HG02678 (cell line): ENCODE measurements at regions not wholly inside any gene's neighbourhood (a gene's known extent, or its start where the extent isn't known, plus 50 kb on each side); places are given as distances from the start of the nearest gene placed in this dataset.

Experiments
- ATAC-seq: cut with Tn5 transposase; IDR thresholded peaks from one replicate; pipeline ENCODE4 v1.9.1; 2021; ENCODE audit warnings: mild to moderate bottlenecking, moderate library complexity; ENCODE audit not compliant: unreplicated experiment

- ATAC-seq: no peak
Observed at GRCh38 chr3:124395584-124396338, 334.5 kb upstream of the UMPS start.

GRCh38 chr3:124396339-124396950, 333.8 kb upstream of the UMPS start:
- ATAC-seq: no peak

- no peak for ATAC-seq
Observed at GRCh38 chr3:124397088-124397487, 333.2 kb upstream of the UMPS start.

DNA sequence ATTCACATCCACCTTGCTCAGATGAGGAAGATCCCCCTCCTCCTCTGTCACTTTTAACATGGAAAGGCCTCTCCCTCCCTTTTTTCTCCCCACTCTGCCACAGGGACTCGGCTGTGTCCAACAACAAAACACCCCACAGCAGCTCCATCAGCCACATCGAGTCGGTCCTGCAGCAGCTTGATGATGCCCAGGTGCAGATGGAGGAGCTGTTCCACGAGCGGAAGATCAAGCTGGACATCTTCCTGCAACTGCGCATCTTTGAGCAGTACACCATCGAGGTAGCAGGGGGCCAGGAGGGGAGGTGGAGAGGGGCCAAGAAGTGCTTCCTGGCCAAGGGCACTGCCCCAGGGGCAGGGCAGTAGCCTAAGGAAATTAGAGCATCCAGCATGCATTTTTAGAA, 331.7 kb upstream of the UMPS start:
- ATAC-seq: no peak

- ATAC-seq: no peak
Observed at GRCh38 chr3:124401843-124402242, 328.4 kb upstream of the UMPS start.

GRCh38 chr3:124402791-124403190, 327.5 kb upstream of the UMPS start:
- ATAC-seq: no peak

GRCh38 chr3:124404621-124405020, 325.6 kb upstream of the UMPS start:
- ATAC-seq: no peak

DNA sequence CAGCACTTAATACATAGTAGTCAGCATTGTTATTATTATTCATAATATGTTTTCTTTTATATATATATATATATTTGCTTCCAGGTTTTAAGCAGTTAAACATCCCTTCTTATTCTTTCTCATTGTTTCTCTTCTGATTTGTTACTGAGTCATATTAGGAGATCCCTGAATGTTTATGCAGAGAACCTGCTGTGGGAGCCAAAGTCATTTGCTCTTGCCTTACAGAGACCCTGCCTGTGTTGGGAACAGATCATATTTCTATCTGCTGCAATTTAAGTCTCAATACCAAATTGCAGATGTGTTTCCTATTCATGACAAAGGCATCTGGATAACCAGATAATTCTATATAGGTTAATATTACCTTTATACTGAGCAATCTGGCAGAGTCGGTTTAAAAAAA, 323.0 kb upstream of the UMPS start:
- ATAC-seq: no peak

DNA sequence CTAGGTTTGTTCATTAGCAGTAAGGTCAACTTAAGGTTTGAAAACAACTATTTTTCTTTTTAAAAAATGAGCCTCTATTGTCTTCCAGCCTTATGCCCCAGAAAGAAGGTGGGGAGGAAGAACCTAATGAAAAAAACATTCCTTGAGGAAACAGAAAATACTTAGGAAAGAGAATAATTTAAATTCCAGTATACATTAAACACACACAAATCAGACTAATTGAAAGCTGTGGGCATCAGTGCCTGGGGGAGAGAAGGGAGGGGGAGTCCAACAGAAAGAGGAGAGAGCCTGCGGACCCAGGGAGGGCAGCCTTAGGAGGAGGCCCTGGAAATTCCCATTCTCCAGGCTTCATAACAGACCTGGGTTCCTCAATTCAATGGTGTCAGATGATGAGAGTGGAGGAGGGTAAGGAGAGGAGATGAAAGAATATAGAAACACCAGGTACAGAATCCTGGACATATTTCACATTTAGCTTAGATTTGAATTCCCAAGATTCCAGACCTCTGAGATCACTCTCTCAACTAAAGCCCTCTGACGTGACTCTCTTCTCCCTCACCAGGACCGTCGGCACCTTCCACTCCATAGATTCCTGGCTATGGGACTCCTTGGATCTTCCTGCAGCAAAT, 320.5 kb upstream of the UMPS start:
- ATAC-seq: no peak

GRCh38 chr3:124410471-124410870, 319.8 kb upstream of the UMPS start:
- ATAC-seq: no peak

- no peak for ATAC-seq
Observed at GRCh38 chr3:124411728-124412127, 318.5 kb upstream of the UMPS start.

DNA sequence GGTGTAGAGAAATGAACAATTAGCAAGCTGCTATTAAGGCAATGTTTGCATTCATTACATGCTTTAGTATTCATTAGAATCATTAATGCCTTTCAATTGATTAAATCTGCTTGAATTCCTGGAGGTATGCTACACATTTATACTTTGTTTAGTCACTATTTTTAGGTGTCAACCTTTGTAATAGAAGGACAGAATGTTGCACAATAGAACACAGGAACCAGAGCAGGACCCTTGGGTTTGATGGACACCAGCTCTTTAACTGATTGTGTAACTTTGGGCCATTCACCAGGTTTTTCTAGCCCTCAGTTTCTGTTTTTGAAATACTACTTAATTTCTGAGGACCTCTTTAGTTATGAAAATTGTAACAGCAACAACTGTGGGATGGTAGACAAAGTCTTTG, 317.6 kb upstream of the UMPS start:
- ATAC-seq: no peak

DNA sequence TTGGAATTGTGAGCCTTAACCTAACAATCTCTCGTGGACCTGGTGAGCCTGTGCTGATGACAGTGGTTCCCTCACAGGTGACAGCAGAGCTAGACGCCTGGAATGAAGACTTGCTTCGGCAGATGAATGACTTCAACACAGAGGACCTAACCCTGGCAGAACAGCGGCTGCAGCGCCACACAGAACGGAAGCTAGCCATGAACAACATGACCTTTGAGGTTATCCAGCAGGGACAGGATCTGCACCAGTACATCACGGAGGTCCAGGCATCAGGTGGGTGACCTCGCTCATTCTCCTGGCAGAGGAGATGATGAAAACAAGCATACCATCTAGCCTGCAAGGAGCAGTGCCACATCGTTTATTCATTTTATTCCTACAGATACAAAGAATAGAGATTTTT, 316.9 kb upstream of the UMPS start:
- no peak for ATAC-seq

- no peak for ATAC-seq
Observed at GRCh38 chr3:124413989-124414598, 316.2 kb upstream of the UMPS start.

- no peak for ATAC-seq
Observed at GRCh38 chr3:124415446-124415960, 314.7 kb upstream of the UMPS start.

DNA sequence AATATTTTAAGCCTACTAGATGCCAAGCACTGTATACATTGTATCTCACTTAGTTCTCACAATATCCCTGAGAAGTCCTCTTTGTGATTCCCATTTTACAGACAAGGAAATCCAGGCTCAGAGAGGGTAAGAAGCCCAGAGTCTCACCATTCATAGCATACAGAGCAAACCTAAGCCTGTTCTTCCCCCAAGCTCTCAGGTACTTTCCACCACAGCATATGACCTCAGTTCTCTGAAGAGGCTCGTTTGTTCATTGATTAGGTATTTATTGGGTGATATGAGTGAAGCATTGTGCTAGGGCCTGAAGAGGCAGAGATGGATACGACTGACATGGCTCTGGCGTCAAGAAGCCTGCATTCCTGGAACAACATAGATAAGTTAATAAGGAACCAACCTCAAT, 310.9 kb upstream of the UMPS start:
- peak; percentile 68 for ATAC-seq

GRCh38 chr3:124420392-124420791, 309.9 kb upstream of the UMPS start:
- ATAC-seq: no peak

- ATAC-seq: no peak
Observed at GRCh38 chr3:124422805-124423204, 307.4 kb upstream of the UMPS start.

DNA sequence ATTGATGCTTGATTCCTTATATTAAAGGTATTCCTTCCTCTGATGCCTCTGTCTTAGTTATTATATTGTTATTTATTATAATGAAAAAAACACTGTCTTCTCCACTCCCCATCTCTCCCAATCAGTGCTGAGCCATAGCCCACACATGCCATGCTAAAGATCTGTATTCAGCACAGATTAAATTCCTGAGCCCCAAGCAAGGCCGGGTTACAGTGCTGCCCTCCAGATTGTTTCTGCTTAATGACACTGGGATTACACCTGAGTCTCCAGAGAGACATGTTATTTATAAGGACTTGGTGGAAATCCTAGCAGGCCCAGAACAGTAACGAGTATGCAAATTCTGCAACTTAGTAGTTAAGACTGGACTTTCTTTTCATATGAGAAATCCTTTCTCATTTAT, 305.9 kb upstream of the UMPS start:
- no peak for ATAC-seq

DNA sequence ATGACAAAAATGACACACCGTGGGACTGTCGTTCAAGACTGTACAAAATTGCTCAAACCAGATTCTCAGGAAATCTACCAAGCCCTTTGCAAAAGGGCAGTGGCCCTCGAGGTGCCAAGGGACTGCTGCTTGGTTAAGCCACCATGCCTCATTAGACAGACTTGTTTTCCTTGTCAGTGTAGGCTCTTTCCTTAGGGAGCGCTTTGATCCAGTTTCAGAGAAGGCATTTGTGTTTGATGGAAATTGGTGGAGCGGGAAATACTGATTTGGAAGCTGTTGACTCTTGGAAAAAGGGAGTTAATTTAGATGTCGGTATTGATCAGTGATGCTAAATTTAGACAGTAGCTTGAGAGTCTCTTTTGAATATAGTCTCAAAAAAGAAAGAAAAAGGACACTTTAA, 304.3 kb upstream of the UMPS start:
- no peak for ATAC-seq

GRCh38 chr3:124428372-124429128, 301.7 kb upstream of the UMPS start:
- no peak for ATAC-seq
